DOHH2 (cell line): ENCODE measurements at regions not wholly inside any gene's neighbourhood (a gene's known extent, or its start where the extent isn't known, plus 50 kb on each side); places are given as distances from the start of the nearest gene placed in this dataset.

Experiments
- H3F3A ChIP-seq: fragments of 200-600 bp; sonication (generic), shearing (Covaris generic); 2 replicates; pipeline ENCODE4 v1.6.0; 2016; ENCODE audit warnings: antibody characterized with exemption, mild to moderate bottlenecking; ENCODE audit not compliant: control insufficient read depth, insufficient read depth
- H3K27ac ChIP-seq: fragments of 200-600 bp; sonication (generic); 2 replicates; pipeline ENCODE4 v1.5.1; 2014; ENCODE audit warnings: low read depth, mild to moderate bottlenecking, low read length, moderate library complexity
- H3K27me3 ChIP-seq: fragments of 200-600 bp; sonication (generic); 2 replicates; pipeline ENCODE4 v1.6.1; 2014; ENCODE audit warnings: mild to moderate bottlenecking, low read length, mixed read lengths; ENCODE audit not compliant: control insufficient read depth
- H3K36me3 ChIP-seq: fragments of 200-600 bp; sonication (generic); 2 replicates; pipeline ENCODE4 v1.6.1; 2014; ENCODE audit warnings: mild to moderate bottlenecking, low read length, moderate library complexity, mixed read lengths; ENCODE audit not compliant: control insufficient read depth
- H3K4me1 ChIP-seq: fragments of 200-600 bp; sonication (generic); 2 replicates; pipeline ENCODE4 v1.6.1; 2014; ENCODE audit warnings: mild to moderate bottlenecking, low read length, mixed read lengths; ENCODE audit not compliant: control insufficient read depth
- H3K4me2 ChIP-seq: fragments of 200-600 bp; sonication (generic); 2 replicates; pipeline ENCODE4 v1.6.0; 2014; ENCODE audit warnings: mild to moderate bottlenecking, low read length, moderate library complexity
- H3K4me3 ChIP-seq: fragments of 200-600 bp; sonication (generic); 2 replicates; pipeline ENCODE4 v1.5.1; 2014; ENCODE audit warnings: mild to moderate bottlenecking, low read length, mixed read lengths
- H3K79me2 ChIP-seq: fragments of 200-600 bp; sonication (generic); 2 replicates; pipeline ENCODE4 v1.6.1; 2014; ENCODE audit warnings: mild to moderate bottlenecking, low read length, mixed read lengths; ENCODE audit not compliant: control insufficient read depth
- H3K9me2 ChIP-seq: fragments of 200-600 bp; sonication (generic); replicated peaks from 2 replicates; pipeline ENCODE4 v1.6.1; 2014; ENCODE audit warnings: mild to moderate bottlenecking, low read length, mixed read lengths; ENCODE audit not compliant: control insufficient read depth
- H3K9me3 ChIP-seq: fragments of 200-600 bp; sonication (generic); 2 replicates; pipeline ENCODE4 v1.6.1; 2014; ENCODE audit warnings: antibody characterized with exemption, low read length, mixed read lengths; ENCODE audit not compliant: control insufficient read depth, insufficient read depth
- H4K20me1 ChIP-seq: fragments of 200-600 bp; sonication (generic); 2 replicates; pipeline ENCODE4 v1.6.0; 2014; ENCODE audit warnings: low read depth, mild to moderate bottlenecking, antibody characterized with exemption, low read length, moderate library complexity; ENCODE audit not compliant: control insufficient read depth, insufficient read depth
- EZH2phosphoT487 ChIP-seq: fragments of 200-600 bp; sonication (generic); IDR thresholded peaks from 2 replicates; pipeline ENCODE4 v1.6.1; 2017; ENCODE audit warnings: borderline replicate concordance, mild to moderate bottlenecking, antibody characterized with exemption, low read length, moderate library complexity, mixed read lengths
- TF ChIP-seq, protein P1 (sequence below): fragments of 200-600 bp; sonication (generic); IDR thresholded peaks from one replicate; pipeline ENCODE4 v1.5.1; 2014; ENCODE audit warnings: antibody characterized with exemption, mild to moderate bottlenecking, low read depth, low read length; ENCODE audit not compliant: poor library complexity, severe bottlenecking

DNA sequence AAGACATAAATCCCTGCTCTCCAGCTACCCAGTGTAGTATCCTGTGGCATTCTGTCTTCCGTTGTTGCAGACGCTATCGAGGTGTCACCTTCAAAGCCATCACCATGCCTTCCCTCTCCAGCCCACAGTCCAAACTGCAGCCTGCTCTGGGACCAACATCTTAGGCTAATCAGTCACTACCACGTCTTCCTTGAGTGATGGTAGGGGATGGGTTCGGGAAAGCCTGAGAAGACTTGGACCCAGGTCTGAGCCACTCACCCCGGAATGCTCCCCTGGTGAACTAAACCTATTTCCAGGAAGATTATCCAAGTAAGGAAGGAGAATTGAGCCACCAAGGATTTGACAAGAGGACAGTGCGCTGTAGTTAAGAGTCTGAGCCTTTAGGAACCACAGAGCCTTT, 52.9 kb upstream of the IRX1 start:
- Histone ChIP-seq H3K4me2 (no peak overlapping the region), H3K27ac (no peak overlapping the region), H3K27me3 (no peaks in the 10 kb centered on the region), H4K20me1 (no peaks in the 10 kb centered on the region), H3K36me3 (no peaks in the 10 kb centered on the region), H3K4me3 (no peak overlapping the region), H3K4me1 (no peaks in the 10 kb centered on the region), H3K79me2 (no peaks in the 10 kb centered on the region), H3K9me3 (peaks cover 4% of the 10 kb centered on the region; the same call in 1 of the 2 replicates), H3K9me2 (no peaks in the 10 kb centered on the region), H3F3A (no peaks in the 10 kb centered on the region)
- TF ChIP-seq, protein P1, sequence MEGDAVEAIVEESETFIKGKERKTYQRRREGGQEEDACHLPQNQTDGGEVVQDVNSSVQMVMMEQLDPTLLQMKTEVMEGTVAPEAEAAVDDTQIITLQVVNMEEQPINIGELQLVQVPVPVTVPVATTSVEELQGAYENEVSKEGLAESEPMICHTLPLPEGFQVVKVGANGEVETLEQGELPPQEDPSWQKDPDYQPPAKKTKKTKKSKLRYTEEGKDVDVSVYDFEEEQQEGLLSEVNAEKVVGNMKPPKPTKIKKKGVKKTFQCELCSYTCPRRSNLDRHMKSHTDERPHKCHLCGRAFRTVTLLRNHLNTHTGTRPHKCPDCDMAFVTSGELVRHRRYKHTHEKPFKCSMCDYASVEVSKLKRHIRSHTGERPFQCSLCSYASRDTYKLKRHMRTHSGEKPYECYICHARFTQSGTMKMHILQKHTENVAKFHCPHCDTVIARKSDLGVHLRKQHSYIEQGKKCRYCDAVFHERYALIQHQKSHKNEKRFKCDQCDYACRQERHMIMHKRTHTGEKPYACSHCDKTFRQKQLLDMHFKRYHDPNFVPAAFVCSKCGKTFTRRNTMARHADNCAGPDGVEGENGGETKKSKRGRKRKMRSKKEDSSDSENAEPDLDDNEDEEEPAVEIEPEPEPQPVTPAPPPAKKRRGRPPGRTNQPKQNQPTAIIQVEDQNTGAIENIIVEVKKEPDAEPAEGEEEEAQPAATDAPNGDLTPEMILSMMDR, result no peak
- no peak for TF ChIP-seq EZH2phosphoT487

DNA sequence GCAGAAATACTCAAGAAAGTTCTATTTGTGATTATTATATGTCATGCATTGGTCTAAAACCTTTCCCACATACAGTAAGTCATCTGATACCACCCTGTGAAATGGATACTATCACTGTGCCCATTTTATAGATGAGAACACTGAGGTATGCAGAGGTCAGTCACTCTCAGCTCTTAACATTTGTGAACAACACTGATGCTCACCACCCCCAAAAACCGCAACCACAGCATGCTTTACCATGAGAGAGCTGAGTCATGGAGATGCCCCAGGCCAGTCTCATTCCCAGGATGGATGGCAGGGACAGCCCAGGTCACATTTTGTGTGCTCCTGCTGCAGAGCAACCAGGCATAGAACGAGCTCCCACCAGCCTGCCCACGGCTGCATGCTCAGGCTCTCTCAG, 53.5 kb upstream of the IRX1 start:
- H3K4me1 ChIP-seq, result no peaks in the 10 kb centered on the region
- H3F3A ChIP-seq, result no peaks in the 10 kb centered on the region
- peaks cover 7% of the 10 kb centered on the region; the same call in 1 of the 2 replicates for H3K9me3 ChIP-seq
- H3K9me2 ChIP-seq, result no peaks in the 10 kb centered on the region
- no peaks in the 10 kb centered on the region for H3K27me3 ChIP-seq
- no peak overlapping the region for H3K4me2 ChIP-seq
- no peak overlapping the region for H3K27ac ChIP-seq
- no peaks in the 10 kb centered on the region for H3K36me3 ChIP-seq
- H3K4me3 ChIP-seq, result no peak overlapping the region
- TF ChIP-seq, protein P1, result no peak
- TF ChIP-seq EZH2phosphoT487, result no peak
- H3K79me2 ChIP-seq, result no peaks in the 10 kb centered on the region
- no peaks in the 10 kb centered on the region for H4K20me1 ChIP-seq

DNA sequence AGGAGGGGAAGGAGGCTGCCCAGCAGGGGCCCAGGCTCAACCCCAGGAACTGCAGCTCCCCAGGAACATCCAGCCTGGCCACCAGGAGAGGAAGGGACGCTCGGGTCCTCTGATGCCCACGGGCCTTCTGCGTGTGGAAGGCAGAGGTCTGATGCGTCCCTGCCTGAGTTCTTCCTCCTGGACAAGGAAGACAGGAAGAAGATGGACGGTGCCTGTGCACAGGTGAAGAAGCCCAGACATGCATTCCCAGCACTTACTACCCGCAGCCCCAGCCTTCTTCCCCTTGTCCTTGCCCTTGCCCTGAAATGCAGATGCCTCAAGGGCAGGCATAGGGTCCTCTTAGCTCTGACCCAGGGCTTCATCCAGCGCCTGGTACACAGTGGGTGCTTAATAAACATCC, 56.7 kb upstream of the IRX1 start:
- Histone ChIP-seq H4K20me1 (no peaks in the 10 kb centered on the region), H3K9me3 (peaks cover 14% of the 10 kb centered on the region; the same call in 1 of the 2 replicates), H3K4me3 (no peak overlapping the region), H3K4me1 (no peaks in the 10 kb centered on the region), H3K27me3 (no peaks in the 10 kb centered on the region), H3K36me3 (no peaks in the 10 kb centered on the region), H3K27ac (no peak overlapping the region), H3F3A (no peaks in the 10 kb centered on the region), H3K9me2 (no peaks in the 10 kb centered on the region), H3K4me2 (no peak overlapping the region), H3K79me2 (no peaks in the 10 kb centered on the region)
- TF ChIP-seq, protein P1, result no peak
- no peak for TF ChIP-seq EZH2phosphoT487

DNA sequence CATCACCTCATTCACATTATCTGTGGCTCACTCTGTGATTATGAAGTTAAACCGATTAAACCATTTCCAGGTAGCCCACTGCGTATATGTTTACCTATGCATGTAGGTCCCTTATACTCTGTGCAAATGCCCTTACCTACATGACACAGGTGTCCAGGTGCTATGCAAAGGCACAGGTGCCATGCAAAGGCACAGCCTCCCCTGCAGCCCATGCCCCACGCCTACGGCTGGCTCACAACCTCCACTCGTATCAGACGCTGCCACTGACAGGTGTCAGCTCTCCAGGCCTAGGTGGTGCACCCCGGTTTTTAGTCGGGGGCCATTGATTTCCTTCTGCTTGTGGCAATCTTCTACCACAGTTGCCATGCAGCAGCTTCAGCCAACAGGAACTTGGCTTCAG, 57.7 kb upstream of the IRX1 start:
- no peak overlapping the region for H3K4me3 ChIP-seq
- TF ChIP-seq, protein P1, result no peak
- no peak for TF ChIP-seq EZH2phosphoT487
- no peaks in the 10 kb centered on the region for H3K4me1 ChIP-seq

More for the DNA sequence above, 57.7 kb upstream of the IRX1 start:
- H3K27ac ChIP-seq, result no peak overlapping the region
- no peaks in the 10 kb centered on the region for H3K27me3 ChIP-seq
- H3K4me2 ChIP-seq, result no peak overlapping the region
- no peaks in the 10 kb centered on the region for H3F3A ChIP-seq
- H3K9me2 ChIP-seq, result no peaks in the 10 kb centered on the region
- H3K9me3 ChIP-seq, result peaks cover 18% of the 10 kb centered on the region; the same call in 1 of the 2 replicates
- no peaks in the 10 kb centered on the region for H3K36me3 ChIP-seq
- H3K79me2 ChIP-seq, result no peaks in the 10 kb centered on the region
- no peaks in the 10 kb centered on the region for H4K20me1 ChIP-seq
